GM23338 (cell line): ENCODE measurements at regions not wholly inside any gene's neighbourhood (a gene's known extent, or its start where the extent isn't known, plus 50 kb on each side); places are given as distances from the start of the nearest gene placed in this dataset.

ENCODE experiments used
- EZH2 ChIP-seq: fragments of 200-600 bp; sonication (generic); IDR thresholded peaks from one replicate; pipeline ENCODE4 v1.8.0; 2017; ENCODE audit warnings: antibody characterized with exemption, mild to moderate bottlenecking, low read depth; ENCODE audit not compliant: unreplicated experiment
- JUNB ChIP-seq: IDR thresholded peaks from one replicate; pipeline ENCODE4 v1.6.1; 2016; ENCODE audit warnings: antibody characterized with exemption; ENCODE audit not compliant: unreplicated experiment
- REST ChIP-seq: IDR thresholded peaks from one replicate; pipeline ENCODE4 v1.6.1; 2018; ENCODE audit warnings: antibody characterized with exemption; ENCODE audit not compliant: unreplicated experiment
- TF ChIP-seq, protein P1 (sequence below), 2 experiments: fragments of 200-600 bp in 1 of 2; sonication (generic) in 1 of 2; conservative IDR thresholded peaks; 2 replicates each; pipeline versions ENCODE4 v1.5.1 to v1.6.1; 2016 to 2017; ENCODE audit warnings: antibody characterized with exemption in 2 of 2, low read depth in 2 of 2, mild to moderate bottlenecking in 2 of 2, moderate library complexity in 1 of 2

GRCh38 chr12:20024194-20024593 is 344.1 kb upstream of the PDE3A start:
- TF ChIP-seq, protein P1, sequence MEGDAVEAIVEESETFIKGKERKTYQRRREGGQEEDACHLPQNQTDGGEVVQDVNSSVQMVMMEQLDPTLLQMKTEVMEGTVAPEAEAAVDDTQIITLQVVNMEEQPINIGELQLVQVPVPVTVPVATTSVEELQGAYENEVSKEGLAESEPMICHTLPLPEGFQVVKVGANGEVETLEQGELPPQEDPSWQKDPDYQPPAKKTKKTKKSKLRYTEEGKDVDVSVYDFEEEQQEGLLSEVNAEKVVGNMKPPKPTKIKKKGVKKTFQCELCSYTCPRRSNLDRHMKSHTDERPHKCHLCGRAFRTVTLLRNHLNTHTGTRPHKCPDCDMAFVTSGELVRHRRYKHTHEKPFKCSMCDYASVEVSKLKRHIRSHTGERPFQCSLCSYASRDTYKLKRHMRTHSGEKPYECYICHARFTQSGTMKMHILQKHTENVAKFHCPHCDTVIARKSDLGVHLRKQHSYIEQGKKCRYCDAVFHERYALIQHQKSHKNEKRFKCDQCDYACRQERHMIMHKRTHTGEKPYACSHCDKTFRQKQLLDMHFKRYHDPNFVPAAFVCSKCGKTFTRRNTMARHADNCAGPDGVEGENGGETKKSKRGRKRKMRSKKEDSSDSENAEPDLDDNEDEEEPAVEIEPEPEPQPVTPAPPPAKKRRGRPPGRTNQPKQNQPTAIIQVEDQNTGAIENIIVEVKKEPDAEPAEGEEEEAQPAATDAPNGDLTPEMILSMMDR (conservative IDR thresholded peaks at IDR 0.05; ENCODE audit: low read depth in 2 of 2): no peak
- TF ChIP-seq REST: no peak
- no peak for TF ChIP-seq EZH2
- TF ChIP-seq JUNB: no peak
